ENCODE measurements at regions not wholly inside any gene's neighbourhood (a gene's known extent, or its start where the extent isn't known, plus 50 kb on each side); places are given as distances from the start of the nearest gene placed in this dataset.

- no peaks in the 10 kb centered on the region for H3K4me1 ChIP-seq (replicated peaks in 1 of 4; ENCODE audit: control insufficient read depth in 3 of 4, insufficient read depth in 4 of 4, low read length in 3 of 4)
- H3K4me2 ChIP-seq (ENCODE audit: insufficient read depth in 1 of 2, low read depth in 2 of 2, low read length in 2 of 2): no peak overlapping the region
- H3K9me3 ChIP-seq (ENCODE audit: insufficient read depth in 2 of 2, low read depth in 1 of 2, low read length in 1 of 2): no peaks in the 10 kb centered on the region
- FAIRE-seq (no peak), DNase-seq (ENCODE audit: low read depth in 1 of 2, low spot score in 2 of 2) (no peak)
- H2BK15ac ChIP-seq (ENCODE audit: low read length): no peak overlapping the region
- no peak overlapping the region for H2BK120ac ChIP-seq (replicated peaks; ENCODE audit: low read depth, low read length)
- H3K27me3 ChIP-seq (replicated peaks in 1 of 4; ENCODE audit: control insufficient read depth in 3 of 4, extremely low read depth in 1 of 4, insufficient read depth in 3 of 4, low read length in 3 of 4): no peaks in the 10 kb centered on the region; a peak in 1 of 7 replicates
- H3K18ac ChIP-seq (ENCODE audit: extremely low read depth, low read length): no peak overlapping the region
- no peak overlapping the region for H2BK20ac ChIP-seq (ENCODE audit: low read length)
- TF ChIP-seq SIX5 (IDR thresholded peaks at IDR 0.05; ENCODE audit: low read depth, low read length) (no peak), TAF1 (IDR thresholded peaks at IDR 0.05; ENCODE audit: low read depth, low read length) (no peak), SP4 (IDR thresholded peaks at IDR 0.05; ENCODE audit: low read length) (no peak), GTF2F1 (IDR thresholded peaks at IDR 0.05; ENCODE audit: borderline replicate concordance, low read depth, low read length) (no peak)
- H3K36me3 ChIP-seq (ENCODE audit: control insufficient read depth in 2 of 4, insufficient read depth in 4 of 4, low read length in 3 of 4): no peaks in the 10 kb centered on the region
- no peak overlapping the region for H3K9ac ChIP-seq (replicated peaks in 1 of 4; ENCODE audit: extremely low read depth in 1 of 4, low read depth in 3 of 4, low read length in 3 of 4)
- H3K79me1 ChIP-seq (ENCODE audit: low read depth, low read length): no peaks in the 10 kb centered on the region
- no peaks in the 10 kb centered on the region for H3K79me2 ChIP-seq (ENCODE audit: control insufficient read depth in 1 of 2, insufficient read depth in 2 of 2, low read length in 2 of 2)
- no peak overlapping the region for H3K14ac ChIP-seq (ENCODE audit: insufficient read length)
- H4K20me1 ChIP-seq (replicated peaks in 1 of 2; ENCODE audit: control insufficient read depth in 1 of 2, insufficient read depth in 2 of 2, low read length in 2 of 2): no peaks in the 10 kb centered on the region
- no peak overlapping the region for H4K5ac ChIP-seq (ENCODE audit: insufficient read length, low read depth, low read length)
- H2AK5ac ChIP-seq (ENCODE audit: low read depth, low read length): no peak overlapping the region
- ChIA-PET CTCF (ENCODE audit: partially characterized antibody) (interaction anchor here (1.5 kb wide), 1 partner anchor 12 kb away, joined by 5 read pairs; no protein-coding TSS in a partner anchor), POLR2A (ENCODE audit: partially characterized antibody) (no interaction called here)
- WGBS, 2 experiments (ENCODE audit: extremely low coverage in 1 of 2, insufficient coverage in 1 of 2, insufficient read length in 1 of 2, insufficient replicate concordance in 2 of 2, low coverage in 1 of 2, low lambda C conversion rate in 2 of 2, missing lambda C conversion rate in 1 of 2): 95% methylated on average over 1 of the region's 1 CpG; no CpG with 5 or more reads in 1 of the 2 experiments
- H4K91ac ChIP-seq (replicated peaks; ENCODE audit: insufficient read length, low read length): no peak overlapping the region
- H3K56ac ChIP-seq (replicated peaks; ENCODE audit: insufficient read length, low read depth, low read length): no peak overlapping the region
- H4K8ac ChIP-seq (ENCODE audit: extremely low read depth, insufficient read depth, low read length): no peak overlapping the region
- H3K4me3 ChIP-seq (ENCODE audit: extremely low read depth in 1 of 4, insufficient read depth in 2 of 4, low read depth in 3 of 4, low read length in 4 of 4): no peak overlapping the region
- H2BK5ac ChIP-seq (ENCODE audit: low read depth, low read length): no peak overlapping the region
- no peak overlapping the region for H2BK12ac ChIP-seq (ENCODE audit: low read depth, low read length)
- no peak overlapping the region for H3K4ac ChIP-seq (replicated peaks; ENCODE audit: insufficient read length, low read depth, low read length)
- no peak overlapping the region for H3K27ac ChIP-seq (ENCODE audit: low read depth, low read length)
- H3K23ac ChIP-seq (ENCODE audit: insufficient read length): no peak overlapping the region
- no peak overlapping the region for H2AFZ ChIP-seq (ENCODE audit: low read length)
- H3K23me2 ChIP-seq (ENCODE audit: low read depth, low read length): no peaks in the 10 kb centered on the region
Measured at GRCh38 chr16:65268331-65268730, 146.5 kb upstream of the CDH11 start.

All from H1 (cell line).